D341Med (cell line): ENCODE measurements at regions not wholly inside any gene's neighbourhood (a gene's known extent, or its start where the extent isn't known, plus 50 kb on each side); places are given as distances from the start of the nearest gene placed in this dataset.
"Not testable (repeated sequence)": the region's sequence is repeated elsewhere in the genome, so short reads cannot be mapped to it uniquely, and the experiment has no call there.

ENCODE experiments used
- DNase-seq: peaks from one replicate; pipeline ENCODE4 v3.0.0; 2012; ENCODE audit warnings: low spot score

GRCh38 chr13:79913141-79913827 lies 427.6 kb downstream of the SPRY2 start:
- no peak for DNase-seq

- DNase-seq, result no peak
Measured at GRCh38 chr13:79912403-79912802, 428.5 kb downstream of the SPRY2 start.

- no peak for DNase-seq
Measured at GRCh38 chr13:79910875-79911540, 429.9 kb downstream of the SPRY2 start.

GRCh38 chr13:79909644-79910043 lies 428.7 kb downstream of the NDFIP2 start:
- no peak for DNase-seq

GRCh38 chr13:79908381-79908780 lies 427.4 kb downstream of the NDFIP2 start:
- DNase-seq, result no peak

- no peak for DNase-seq
Measured at GRCh38 chr13:79907527-79907926, 426.6 kb downstream of the NDFIP2 start.

- no peak for DNase-seq
Measured at GRCh38 chr13:79906345-79906744, 425.4 kb downstream of the NDFIP2 start.

- DNase-seq, result no peak
Measured at GRCh38 chr13:79905018-79905417, 424.1 kb downstream of the NDFIP2 start.

- DNase-seq, result no peak
Measured at GRCh38 chr13:79904581-79904980, 423.6 kb downstream of the NDFIP2 start.

- DNase-seq, result peak; percentile 34
Measured at GRCh38 chr13:79901336-79901735, 420.4 kb downstream of the NDFIP2 start.

- no peak for DNase-seq
Measured at GRCh38 chr13:79900356-79900755, 419.4 kb downstream of the NDFIP2 start.

GRCh38 chr13:79898996-79899395 lies 418.0 kb downstream of the NDFIP2 start:
- DNase-seq, result no peak

- DNase-seq, result no peak
Measured at GRCh38 chr13:79898202-79898826, 417.4 kb downstream of the NDFIP2 start.

GRCh38 chr13:79896851-79897250 lies 415.9 kb downstream of the NDFIP2 start:
- no peak for DNase-seq

- no peak for DNase-seq
Measured at GRCh38 chr13:79895416-79895815, 414.5 kb downstream of the NDFIP2 start.

GRCh38 chr13:79887278-79887677 lies 406.3 kb downstream of the NDFIP2 start:
- DNase-seq, result not testable (repeated sequence)

GRCh38 chr13:79886601-79887000 lies 405.6 kb downstream of the NDFIP2 start:
- DNase-seq, result no peak

- DNase-seq, result no peak
Measured at GRCh38 chr13:79884890-79885289, 403.9 kb downstream of the NDFIP2 start.

GRCh38 chr13:79883216-79883615 lies 402.3 kb downstream of the NDFIP2 start:
- no peak for DNase-seq

- DNase-seq, result no peak
Measured at GRCh38 chr13:79880818-79881217, 399.9 kb downstream of the NDFIP2 start.

GRCh38 chr13:79874396-79875360 lies 393.7 kb downstream of the NDFIP2 start:
- no peak for DNase-seq

- no peak for DNase-seq
Measured at GRCh38 chr13:79871594-79871993, 390.6 kb downstream of the NDFIP2 start.
